Astrocyte of the spinal cord (primary cell): ENCODE measurements at regions not wholly inside any gene's neighbourhood (a gene's known extent, or its start where the extent isn't known, plus 50 kb on each side); places are given as distances from the start of the nearest gene placed in this dataset.

Experiments used
- DNase-seq: peaks from one replicate; pipeline ENCODE4 v3.0.0; 2011; ENCODE audit warnings: low read depth, low spot score
- H3K4me3 ChIP-seq: 2 replicates; pipeline ENCODE4 v1.5.1; 2011; ENCODE audit warnings: low read depth, mild to moderate bottlenecking, low read length, moderate library complexity
- in situ Hi-C: cut with HindIII; loops from 2 replicates; pipeline ENCODE4 v1.10.0; 2017; ENCODE audit warnings: low sequenced_read_pairs
- TF ChIP-seq, protein P1 (sequence below): IDR thresholded peaks from 2 replicates; pipeline ENCODE4 v1.5.1; 2012; ENCODE audit warnings: low read depth, mild to moderate bottlenecking, low read length, inconsistent platforms

DNA sequence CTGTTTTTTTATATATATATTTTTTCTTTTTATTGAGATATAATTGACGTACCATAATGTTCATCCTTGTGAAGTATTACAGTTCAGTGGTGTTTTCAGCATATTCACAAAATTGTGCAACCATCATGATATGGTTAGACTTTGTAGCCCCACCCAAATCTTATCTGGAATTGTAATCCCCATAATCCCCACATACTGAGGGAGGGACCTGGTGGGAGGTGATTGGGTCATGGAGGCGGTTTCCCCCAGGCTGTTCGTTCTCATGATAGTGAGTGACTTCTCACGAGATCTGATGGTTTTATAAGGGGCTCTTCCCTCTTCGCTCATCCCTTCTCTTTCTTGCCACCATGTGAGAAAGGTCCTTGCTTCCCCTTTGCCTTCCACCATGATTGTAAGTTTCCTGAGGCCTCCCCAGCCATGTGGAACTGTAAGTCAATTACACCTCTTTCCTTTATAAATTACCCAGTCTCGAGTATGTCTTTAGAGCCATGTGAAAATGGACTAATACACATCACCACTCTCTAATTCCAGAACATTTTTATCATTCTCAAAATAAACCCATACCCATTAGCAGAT lies 73.9 kb upstream of the SMNDC1 start:
- no peak for DNase-seq
- TF ChIP-seq, protein P1, sequence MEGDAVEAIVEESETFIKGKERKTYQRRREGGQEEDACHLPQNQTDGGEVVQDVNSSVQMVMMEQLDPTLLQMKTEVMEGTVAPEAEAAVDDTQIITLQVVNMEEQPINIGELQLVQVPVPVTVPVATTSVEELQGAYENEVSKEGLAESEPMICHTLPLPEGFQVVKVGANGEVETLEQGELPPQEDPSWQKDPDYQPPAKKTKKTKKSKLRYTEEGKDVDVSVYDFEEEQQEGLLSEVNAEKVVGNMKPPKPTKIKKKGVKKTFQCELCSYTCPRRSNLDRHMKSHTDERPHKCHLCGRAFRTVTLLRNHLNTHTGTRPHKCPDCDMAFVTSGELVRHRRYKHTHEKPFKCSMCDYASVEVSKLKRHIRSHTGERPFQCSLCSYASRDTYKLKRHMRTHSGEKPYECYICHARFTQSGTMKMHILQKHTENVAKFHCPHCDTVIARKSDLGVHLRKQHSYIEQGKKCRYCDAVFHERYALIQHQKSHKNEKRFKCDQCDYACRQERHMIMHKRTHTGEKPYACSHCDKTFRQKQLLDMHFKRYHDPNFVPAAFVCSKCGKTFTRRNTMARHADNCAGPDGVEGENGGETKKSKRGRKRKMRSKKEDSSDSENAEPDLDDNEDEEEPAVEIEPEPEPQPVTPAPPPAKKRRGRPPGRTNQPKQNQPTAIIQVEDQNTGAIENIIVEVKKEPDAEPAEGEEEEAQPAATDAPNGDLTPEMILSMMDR, result no peak
- no peak overlapping the region for H3K4me3 ChIP-seq
- in situ Hi-C loops, result no loop called here

DNA sequence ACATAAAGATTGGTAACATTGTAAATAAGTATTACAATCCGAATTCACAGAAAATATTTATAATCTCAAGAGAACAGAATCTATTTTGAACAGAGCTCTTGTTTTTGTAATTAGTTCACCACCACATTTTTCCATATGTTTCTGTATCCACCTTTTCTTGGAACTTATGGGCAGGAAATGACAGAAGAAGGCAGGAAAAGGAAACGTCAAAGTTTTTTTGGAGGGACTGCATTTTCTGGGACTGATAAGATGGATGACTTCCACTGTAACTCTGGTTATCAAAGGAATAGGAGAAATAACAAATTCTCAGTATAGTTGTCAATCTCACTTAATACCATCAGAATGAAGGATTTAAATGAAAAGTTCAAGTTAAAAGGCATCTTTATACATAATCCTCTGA lies 75.1 kb upstream of the SMNDC1 start:
- no peak for DNase-seq
- no peak overlapping the region for H3K4me3 ChIP-seq
- in situ Hi-C loops, result no loop called here
- TF ChIP-seq, protein P1, result no peak

GRCh38 chr10:110380293-110380692 lies 75.6 kb upstream of the SMNDC1 start:
- H3K4me3 ChIP-seq, result no peak overlapping the region
- no peak for DNase-seq
- TF ChIP-seq, protein P1, result no peak
- in situ Hi-C loops, result no loop called here

DNA sequence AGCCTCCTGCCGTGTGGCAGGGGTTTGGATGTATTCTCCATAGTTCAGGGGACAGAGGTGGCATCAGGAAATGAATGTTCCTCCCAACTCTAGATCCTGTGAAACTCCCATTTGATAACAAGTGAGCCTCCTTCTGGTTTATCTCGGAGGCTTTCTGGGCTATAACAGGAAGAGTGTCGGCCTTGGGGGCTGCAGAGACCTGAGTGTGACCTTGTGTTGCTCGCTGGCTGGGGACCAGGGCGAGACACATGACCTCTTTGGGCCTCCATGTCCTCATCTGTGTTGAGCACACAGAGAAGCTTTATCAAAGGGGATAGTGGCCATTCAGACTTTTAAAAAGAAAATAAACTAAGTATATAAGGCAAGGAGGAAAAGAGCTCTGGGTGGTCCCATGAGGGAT lies 78.0 kb upstream of the SMNDC1 start:
- H3K4me3 ChIP-seq, result no peak overlapping the region
- TF ChIP-seq, protein P1, result no peak
- in situ Hi-C loops, result no loop called here
- DNase-seq, result no peak

DNA sequence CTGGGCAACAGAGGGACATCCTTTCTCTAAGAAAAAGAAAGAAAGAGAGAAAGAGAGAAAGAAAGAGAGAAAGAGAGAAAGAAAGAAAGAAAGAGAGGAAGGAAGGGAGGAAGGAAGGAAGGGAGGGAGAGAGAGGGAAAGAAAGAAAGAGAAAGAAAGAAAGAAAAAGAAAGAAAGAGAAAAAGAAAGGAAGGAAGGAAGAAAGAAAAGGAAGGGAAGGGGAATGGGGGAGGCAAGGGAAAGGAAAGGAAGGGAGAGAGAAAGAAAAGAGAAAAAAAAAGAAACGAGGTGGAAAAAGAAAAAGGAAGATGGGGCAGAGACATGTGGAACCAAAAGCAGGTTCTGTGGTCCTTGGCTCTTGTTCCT lies 82.9 kb upstream of the SMNDC1 start:
- in situ Hi-C loops, result no loop called here
- TF ChIP-seq, protein P1, result no peak
- DNase-seq, result no peak
- no peak overlapping the region for H3K4me3 ChIP-seq

DNA sequence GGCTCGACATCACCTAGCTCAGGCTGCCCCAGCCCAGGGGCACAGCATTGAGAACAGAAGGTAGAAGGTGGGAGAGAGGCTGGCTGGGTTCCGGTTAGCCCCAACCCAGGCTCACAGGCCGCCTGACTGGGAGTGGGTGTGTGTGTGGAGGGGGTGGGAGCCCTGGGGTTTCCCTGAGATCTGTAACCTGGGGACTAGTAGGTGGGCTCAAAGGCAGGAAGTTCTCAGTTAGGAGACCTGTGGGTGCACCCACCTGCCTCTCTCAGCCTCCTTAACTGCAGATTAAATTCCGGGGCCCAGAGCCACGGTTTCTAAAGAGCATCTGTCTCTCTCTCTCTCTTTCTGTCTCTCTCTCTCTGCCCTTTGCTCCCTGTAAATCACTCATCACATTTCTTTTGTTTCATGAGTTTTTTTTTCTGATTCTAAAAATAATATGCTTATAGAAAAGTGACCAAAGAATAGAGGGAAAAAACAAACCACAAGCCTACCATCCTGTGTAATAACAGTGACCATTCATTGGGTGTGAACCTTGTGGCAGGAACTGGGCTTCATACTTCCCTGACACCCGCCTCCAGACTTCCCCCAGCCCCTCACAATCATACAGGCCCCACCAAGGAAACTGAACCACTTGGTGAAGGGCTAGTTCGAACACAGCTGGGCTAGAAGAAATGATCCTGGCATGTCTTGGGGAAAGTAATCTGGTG lies 83.4 kb upstream of the SMNDC1 start:
- H3K4me3 ChIP-seq, result no peak overlapping the region
- TF ChIP-seq, protein P1, result no peak
- in situ Hi-C loops, result no loop called here
- DNase-seq, result no peak
